ENCODE measurements at regions not wholly inside any gene's neighbourhood (a gene's known extent, or its start where the extent isn't known, plus 50 kb on each side); places are given as distances from the start of the nearest gene placed in this dataset.

- DNase-seq, result no peak
Measured at GRCh38 chr16:9536905-9537304, 445.5 kb downstream of the HAPSTR1 start.

- DNase-seq, result no peak
Measured at GRCh38 chr16:9539346-9539745, 447.9 kb downstream of the HAPSTR1 start.

GRCh38 chr16:9541723-9542122 lies 450.3 kb downstream of the HAPSTR1 start:
- DNase-seq, result no peak

- DNase-seq, result no peak
Measured at GRCh38 chr16:9542165-9542755, 450.8 kb downstream of the HAPSTR1 start.

- no peak for DNase-seq
Measured at GRCh38 chr16:9545522-9546437, 454.3 kb downstream of the HAPSTR1 start.

- DNase-seq, result no peak
Measured at GRCh38 chr16:9546438-9546786, 455.0 kb downstream of the HAPSTR1 start.

- DNase-seq, result no peak
Measured at GRCh38 chr16:9549487-9549886, 458.0 kb downstream of the HAPSTR1 start.

GRCh38 chr16:9555051-9555450 lies 463.6 kb downstream of the HAPSTR1 start:
- no peak for DNase-seq

GRCh38 chr16:9556949-9557665 lies 465.7 kb downstream of the HAPSTR1 start:
- DNase-seq, result no peak

GRCh38 chr16:9557713-9558112 lies 466.3 kb downstream of the HAPSTR1 start:
- no peak for DNase-seq

GRCh38 chr16:9566099-9566498 lies 474.7 kb downstream of the HAPSTR1 start:
- no peak for DNase-seq

- no peak for DNase-seq
Measured at GRCh38 chr16:9567666-9568065, 476.2 kb downstream of the HAPSTR1 start.

- DNase-seq, result no peak
Measured at GRCh38 chr16:9568261-9568660, 476.8 kb downstream of the HAPSTR1 start.

- no peak for DNase-seq
Measured at GRCh38 chr16:9570521-9570920, 479.1 kb downstream of the HAPSTR1 start.

- no peak for DNase-seq
Measured at GRCh38 chr16:9578459-9578858, 487.0 kb downstream of the HAPSTR1 start.

- DNase-seq, result no peak
Measured at GRCh38 chr16:9580025-9580424, 488.6 kb downstream of the HAPSTR1 start.

- DNase-seq, result no peak
Measured at GRCh38 chr16:9593440-9593839, 502.0 kb downstream of the HAPSTR1 start.

GRCh38 chr16:9594047-9594446 lies 502.6 kb downstream of the HAPSTR1 start:
- no peak for DNase-seq

GRCh38 chr16:9594946-9595345 lies 503.5 kb downstream of the HAPSTR1 start:
- no peak for DNase-seq

- DNase-seq, result no peak
Measured at GRCh38 chr16:9595393-9595792, 503.9 kb downstream of the HAPSTR1 start.

- no peak for DNase-seq
Measured at GRCh38 chr16:9596788-9597187, 505.3 kb downstream of the HAPSTR1 start.

GRCh38 chr16:9597967-9598730 lies 506.7 kb downstream of the HAPSTR1 start:
- no peak for DNase-seq

- DNase-seq, result no peak
Measured at GRCh38 chr16:9598731-9599083, 507.3 kb downstream of the HAPSTR1 start.

Data from inflammatory macrophage treated with lipopolysaccharide for 4 hours (primary cell).